Ovary (tissue), 1 donor: ENCODE measurements at regions not wholly inside any gene's neighbourhood (a gene's known extent, or its start where the extent isn't known, plus 50 kb on each side); places are given as distances from the start of the nearest gene placed in this dataset.

ENCODE experiments used
- EP300 ChIP-seq: sonication (generic); formaldehyde crosslinking; IDR thresholded peaks from one replicate; pipeline ENCODE4 v1.6.1; 2017; ENCODE audit warnings: antibody characterized with exemption
- POLR2A ChIP-seq: fragments of 450-650 bp; IDR thresholded peaks from one replicate; pipeline ENCODE4 v1.6.1; 2017; ENCODE audit warnings: antibody characterized with exemption, mild to moderate bottlenecking, moderate library complexity

- TF ChIP-seq POLR2A, result no peak
- TF ChIP-seq EP300, result no peak
Observed at GRCh38 chr9:82499337-82499736, 510.8 kb downstream of the SPATA31D1 start.
